ENCODE measurements at regions not wholly inside any gene's neighbourhood (a gene's known extent, or its start where the extent isn't known, plus 50 kb on each side); places are given as distances from the start of the nearest gene placed in this dataset.
"Not testable (repeated sequence)": the region's sequence is repeated elsewhere in the genome, so short reads cannot be mapped to it uniquely, and the experiment has no call there.

DNA sequence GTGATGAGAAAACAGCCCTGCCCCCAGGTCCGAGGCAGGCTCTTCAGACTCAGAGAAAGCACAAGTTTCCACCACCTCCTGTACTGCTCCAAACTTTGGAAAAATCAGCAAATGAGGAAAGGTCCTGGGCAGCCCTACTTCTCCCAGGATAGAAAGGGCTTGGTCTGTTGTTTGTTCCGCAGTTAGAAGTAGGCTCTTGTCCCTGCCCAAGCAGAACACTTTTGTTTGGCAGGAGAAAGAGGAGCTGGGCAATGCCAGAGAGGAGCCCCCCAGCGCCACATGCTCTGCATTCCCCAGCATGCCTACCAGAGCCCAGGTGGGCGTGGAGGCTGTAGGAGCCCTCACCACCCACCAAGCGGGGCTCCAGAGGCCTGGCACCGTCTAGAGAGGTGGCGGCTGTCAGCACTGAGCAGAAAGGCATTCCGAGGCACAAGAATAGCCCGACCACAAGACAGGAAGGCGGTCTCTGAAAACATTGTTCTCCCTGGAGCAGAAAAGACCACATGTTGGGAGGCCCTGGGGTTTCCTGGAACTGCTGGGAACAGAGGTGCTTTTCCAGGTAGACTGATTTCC is 90.3 kb upstream of the CD82 start:
- H3K27me3 ChIP-seq = no peaks in the 10 kb centered on the region
- TF ChIP-seq, protein P1, sequence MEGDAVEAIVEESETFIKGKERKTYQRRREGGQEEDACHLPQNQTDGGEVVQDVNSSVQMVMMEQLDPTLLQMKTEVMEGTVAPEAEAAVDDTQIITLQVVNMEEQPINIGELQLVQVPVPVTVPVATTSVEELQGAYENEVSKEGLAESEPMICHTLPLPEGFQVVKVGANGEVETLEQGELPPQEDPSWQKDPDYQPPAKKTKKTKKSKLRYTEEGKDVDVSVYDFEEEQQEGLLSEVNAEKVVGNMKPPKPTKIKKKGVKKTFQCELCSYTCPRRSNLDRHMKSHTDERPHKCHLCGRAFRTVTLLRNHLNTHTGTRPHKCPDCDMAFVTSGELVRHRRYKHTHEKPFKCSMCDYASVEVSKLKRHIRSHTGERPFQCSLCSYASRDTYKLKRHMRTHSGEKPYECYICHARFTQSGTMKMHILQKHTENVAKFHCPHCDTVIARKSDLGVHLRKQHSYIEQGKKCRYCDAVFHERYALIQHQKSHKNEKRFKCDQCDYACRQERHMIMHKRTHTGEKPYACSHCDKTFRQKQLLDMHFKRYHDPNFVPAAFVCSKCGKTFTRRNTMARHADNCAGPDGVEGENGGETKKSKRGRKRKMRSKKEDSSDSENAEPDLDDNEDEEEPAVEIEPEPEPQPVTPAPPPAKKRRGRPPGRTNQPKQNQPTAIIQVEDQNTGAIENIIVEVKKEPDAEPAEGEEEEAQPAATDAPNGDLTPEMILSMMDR (IDR thresholded peaks at IDR 0.05) = no peak
- no peaks in the 10 kb centered on the region for H3K36me3 ChIP-seq
- no peaks in the 10 kb centered on the region for H3K4me1 ChIP-seq
- DNase-seq (ENCODE audit: low spot score in 2 of 2) = no peak
- H3K27ac ChIP-seq = no peak overlapping the region
- H3K9me3 ChIP-seq = no peaks in the 10 kb centered on the region
- no peak overlapping the region for H3K4me3 ChIP-seq
- intact Hi-C loops (cut with DNase I) = no loop called here

DNA sequence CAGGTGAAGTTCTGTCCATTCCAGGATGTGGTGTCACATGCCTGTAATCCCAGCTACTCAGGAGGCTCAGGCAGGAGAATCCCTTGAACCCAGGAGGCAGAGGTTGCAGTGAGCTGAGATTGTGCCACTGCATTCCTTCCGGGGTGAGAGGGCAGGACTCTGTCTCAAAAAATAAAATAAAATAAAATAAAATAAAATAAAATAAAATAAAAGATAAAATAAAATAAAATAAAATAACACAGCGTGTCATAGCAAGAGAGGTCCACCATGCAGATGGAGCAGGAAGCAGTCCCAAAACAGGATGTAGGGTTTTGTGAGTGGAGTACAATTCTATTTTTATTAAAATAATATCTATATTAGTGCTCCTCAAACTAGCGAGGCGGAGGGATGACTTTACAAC is 83.1 kb upstream of the CD82 start:
- H3K4me3 ChIP-seq; H3K9me3 ChIP-seq; H3K27ac ChIP-seq; H3K4me1 ChIP-seq; intact Hi-C loops (cut with DNase I); DNase-seq (ENCODE audit: low spot score in 2 of 2); H3K27me3 ChIP-seq; H3K36me3 ChIP-seq: not testable (repeated sequence)

DNA sequence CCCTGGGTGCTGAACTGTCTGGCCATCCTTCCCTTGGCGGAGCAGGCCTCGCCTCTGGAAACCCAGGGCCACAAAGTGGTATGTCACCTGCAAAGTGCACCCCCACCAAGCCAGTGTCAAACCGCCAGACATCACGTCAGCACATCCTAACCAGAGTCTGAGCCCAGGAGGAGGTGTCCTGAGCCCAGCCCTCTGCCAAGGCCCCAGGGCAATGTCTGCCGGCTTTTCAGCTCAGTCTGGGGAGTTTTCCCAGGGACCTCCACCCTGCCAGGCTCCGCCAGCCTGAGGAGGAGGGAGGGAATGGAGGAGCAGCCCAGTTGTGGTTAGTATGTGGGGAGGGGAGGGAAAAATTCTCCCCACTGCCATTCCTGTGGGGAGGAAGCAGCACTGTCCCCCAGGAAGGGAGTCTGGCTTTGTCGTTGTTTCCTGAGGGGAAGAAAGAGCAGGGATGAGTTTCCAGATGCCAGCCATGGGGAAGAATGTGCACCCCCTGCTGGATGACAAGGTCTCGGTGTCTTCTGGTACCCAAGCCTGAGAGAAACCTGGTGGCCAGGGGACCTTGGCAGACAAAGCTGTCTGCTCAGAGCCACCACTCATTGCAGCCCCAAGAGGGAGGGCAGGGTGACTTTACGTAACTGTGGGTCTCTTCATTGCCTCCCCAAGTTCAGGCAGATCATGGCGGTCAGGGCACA is 81.4 kb upstream of the CD82 start:
- Histone ChIP-seq H3K9me3 (no peaks in the 10 kb centered on the region), H3K4me1 (no peaks in the 10 kb centered on the region), H3K4me3 (no peak overlapping the region), H3K27me3 (no peaks in the 10 kb centered on the region), H3K36me3 (no peaks in the 10 kb centered on the region), H3K27ac (no peak overlapping the region)
- TF ChIP-seq, protein P1 (IDR thresholded peaks at IDR 0.05) = no peak
- no peak for DNase-seq (ENCODE audit: low spot score in 2 of 2)
- intact Hi-C loops (cut with DNase I) = no loop called here

DNA sequence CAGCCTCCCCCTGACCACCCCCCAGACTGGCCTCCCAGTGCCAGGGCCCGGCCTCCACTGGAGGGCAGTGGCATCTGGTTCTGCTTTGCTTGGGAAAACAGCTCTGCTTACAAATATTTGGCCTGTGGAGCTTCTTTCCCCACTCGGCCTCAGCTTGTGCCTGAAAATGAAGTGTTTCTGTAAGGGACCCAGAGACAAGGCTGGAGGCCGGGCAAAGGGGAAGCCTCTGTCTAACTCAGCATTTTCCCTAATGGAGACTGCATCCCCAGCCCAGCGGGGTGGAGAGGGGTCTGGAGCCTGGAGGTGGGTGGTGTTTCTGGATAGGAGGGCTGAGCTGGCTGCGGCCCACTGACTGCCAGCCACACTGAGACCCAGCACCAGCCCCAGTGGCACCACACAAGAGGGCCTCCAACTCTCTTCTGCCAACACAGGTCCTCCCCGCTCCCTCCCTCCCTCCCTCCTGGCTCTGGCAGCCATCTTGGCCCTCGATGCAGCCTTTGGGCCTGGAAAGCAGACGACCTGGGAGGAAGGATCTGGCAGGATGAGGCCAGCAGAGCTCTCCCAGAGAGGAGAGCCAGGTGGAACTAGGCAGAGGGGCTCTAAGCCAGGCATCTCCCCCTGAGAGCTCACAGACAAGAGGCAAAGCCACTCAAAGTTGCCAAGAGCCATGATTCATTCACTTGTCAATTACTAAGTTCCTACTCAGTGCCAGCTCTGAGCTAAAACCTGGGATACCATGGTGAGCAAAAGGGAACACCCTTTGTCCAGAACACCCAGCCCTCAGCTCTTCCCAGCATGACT is 77.1 kb upstream of the CD82 start:
- H3K9me3 ChIP-seq = no peaks in the 10 kb centered on the region
- intact Hi-C loops (cut with DNase I) = no loop called here
- TF ChIP-seq, protein P1 (IDR thresholded peaks at IDR 0.05) = no peak
- no peak overlapping the region for H3K27ac ChIP-seq
- H3K4me1 ChIP-seq = no peaks in the 10 kb centered on the region
- H3K36me3 ChIP-seq = no peaks in the 10 kb centered on the region
- no peak for DNase-seq (ENCODE audit: low spot score in 2 of 2)
- no peaks in the 10 kb centered on the region for H3K27me3 ChIP-seq
- no peak overlapping the region for H3K4me3 ChIP-seq

DNA sequence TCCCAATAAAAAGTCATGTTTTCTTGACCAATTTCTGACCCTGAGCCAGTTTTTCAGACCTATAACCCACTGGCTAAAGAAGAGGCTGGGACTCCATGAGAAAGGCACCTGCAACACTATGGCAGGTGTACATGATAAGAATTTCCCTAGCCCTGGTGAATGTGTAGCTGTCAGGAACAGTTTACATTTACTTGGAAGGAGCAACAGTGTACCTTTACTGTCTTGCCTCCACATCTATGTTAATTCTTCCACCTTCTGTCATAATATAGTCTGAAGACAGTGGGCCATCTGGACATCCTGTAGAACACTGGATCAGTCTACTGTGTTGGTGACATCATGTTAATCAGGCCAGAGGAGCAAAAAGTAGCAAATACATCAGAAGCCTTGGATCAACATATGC is 72.1 kb upstream of the CD82 start:
- no peak for DNase-seq (ENCODE audit: low spot score in 2 of 2)
- H3K4me1 ChIP-seq = no peaks in the 10 kb centered on the region
- H3K4me3 ChIP-seq = no peak overlapping the region
- intact Hi-C loops (cut with DNase I) = no loop called here
- TF ChIP-seq, protein P1 (IDR thresholded peaks at IDR 0.05) = no peak
- H3K36me3 ChIP-seq = no peaks in the 10 kb centered on the region
- H3K27ac ChIP-seq = no peak overlapping the region
- H3K27me3 ChIP-seq = no peaks in the 10 kb centered on the region
- no peaks in the 10 kb centered on the region for H3K9me3 ChIP-seq

DNA sequence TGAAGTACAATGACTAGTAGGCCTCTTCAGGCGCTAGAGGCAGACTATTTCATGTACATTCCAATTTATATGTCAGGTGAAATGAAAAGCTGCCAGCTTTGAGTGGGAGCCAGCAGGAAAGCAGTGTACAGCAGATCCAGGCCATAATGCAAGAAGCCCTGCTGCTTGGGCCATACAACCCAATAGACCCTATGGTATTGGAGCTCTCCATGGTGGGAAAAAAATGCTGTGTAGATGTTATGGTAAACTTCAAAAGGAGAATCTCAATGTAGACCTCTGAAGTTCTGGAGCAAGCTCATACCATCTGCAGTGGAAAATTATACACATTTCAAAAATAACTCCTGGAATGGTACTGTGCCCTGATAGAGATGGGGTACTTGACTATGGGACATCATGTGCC is 71.5 kb upstream of the CD82 start:
- H3K4me1 ChIP-seq = no peaks in the 10 kb centered on the region
- DNase-seq (ENCODE audit: low spot score in 2 of 2) = no peak
- intact Hi-C loops (cut with DNase I) = no loop called here
- TF ChIP-seq, protein P1 (IDR thresholded peaks at IDR 0.05) = no peak
- no peaks in the 10 kb centered on the region for H3K9me3 ChIP-seq
- H3K27ac ChIP-seq = no peak overlapping the region
- H3K36me3 ChIP-seq = no peaks in the 10 kb centered on the region
- H3K27me3 ChIP-seq = no peaks in the 10 kb centered on the region
- H3K4me3 ChIP-seq = no peak overlapping the region

Data from ascending aorta (tissue), 2 donors.